ENCODE measurements at regions not wholly inside any gene's neighbourhood (a gene's known extent, or its start where the extent isn't known, plus 50 kb on each side); places are given as distances from the start of the nearest gene placed in this dataset.

DNA sequence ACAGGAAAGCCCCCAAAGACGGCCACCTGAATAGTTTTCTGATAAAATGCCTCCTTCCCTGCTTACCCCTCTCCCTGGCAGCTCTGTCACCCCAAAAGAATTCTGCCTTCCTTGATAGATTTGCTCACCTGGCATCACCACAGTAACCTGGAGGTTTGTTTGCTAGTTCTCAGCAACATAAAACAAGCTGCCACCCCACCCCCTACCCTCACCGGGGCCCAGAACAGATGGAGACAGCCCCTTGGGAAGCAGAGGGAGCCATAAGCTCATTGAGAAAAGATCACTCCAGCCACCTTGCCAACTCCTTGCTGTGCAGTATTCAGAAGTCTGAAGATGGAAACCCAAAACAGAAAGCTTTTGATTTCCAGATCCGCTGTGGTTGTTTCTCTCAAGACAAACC is 108.6 kb downstream of the DHX15 start:
- TF ChIP-seq CTCF (IDR thresholded peaks at IDR 0.05; ENCODE audit: extremely low read depth in 1 of 2, insufficient read depth in 1 of 2, low read depth in 1 of 2, low read length in 2 of 2) (no peak), MYC (IDR thresholded peaks at IDR 0.05; ENCODE audit: low read depth, low read length) (no peak), POLR2A (IDR thresholded peaks at IDR 0.05; ENCODE audit: low read depth, low read length) (no peak)

Measured in endothelial cell of umbilical vein (primary cell).